Stomach smooth muscle (tissue), 2 donors: ENCODE measurements at regions not wholly inside any gene's neighbourhood (a gene's known extent, or its start where the extent isn't known, plus 50 kb on each side); places are given as distances from the start of the nearest gene placed in this dataset.

Source experiments
- H3K27ac ChIP-seq: one replicate; pipeline ENCODE4 v1.7.0; 2013; ENCODE audit warnings: mild to moderate bottlenecking, low read length, inconsistent platforms
- H3K27me3 ChIP-seq, 2 donors: one replicate each; pipeline ENCODE4 v1.7.0; 2013; ENCODE audit warnings: low read length in 2 of 2; ENCODE audit not compliant: insufficient read depth in 2 of 2, control insufficient read depth in 1 of 2
- H3K36me3 ChIP-seq, 2 donors: one replicate each; pipeline ENCODE4 v1.7.0; 2013; ENCODE audit warnings: low read length in 2 of 2; ENCODE audit not compliant: control insufficient read depth in 2 of 2, insufficient read depth in 2 of 2
- H3K4me1 ChIP-seq: one replicate; pipeline ENCODE4 v1.7.0; 2013; ENCODE audit warnings: low read length; ENCODE audit not compliant: control insufficient read depth, insufficient read depth
- H3K4me3 ChIP-seq, 2 donors: one replicate each; pipeline ENCODE4 v1.7.0; 2013; ENCODE audit warnings: low read length in 2 of 2
- H3K9ac ChIP-seq, 2 donors: one replicate each; pipeline ENCODE4 v1.7.0; 2013; ENCODE audit warnings: low read length in 2 of 2, mild to moderate bottlenecking in 1 of 2
- H3K9me3 ChIP-seq, 2 donors: one replicate each; pipeline ENCODE4 v1.7.0; 2013; ENCODE audit warnings: low read length in 2 of 2; ENCODE audit not compliant: control insufficient read depth in 2 of 2
- donor health status: healthy.
- donor health status: Pancreatic carcinoma.

GRCh38 chr12:97616946-97617345, 154.3 kb downstream of the RMST start:
- H3K4me1 ChIP-seq = no peaks in the 10 kb centered on the region
- H3K9me3 ChIP-seq = no peaks in the 10 kb centered on the region
- H3K36me3 ChIP-seq = no peaks in the 10 kb centered on the region
- H3K27ac ChIP-seq = no peak overlapping the region
- no peak overlapping the region for H3K9ac ChIP-seq
- no peaks in the 10 kb centered on the region for H3K27me3 ChIP-seq
- H3K4me3 ChIP-seq = no peak overlapping the region

DNA sequence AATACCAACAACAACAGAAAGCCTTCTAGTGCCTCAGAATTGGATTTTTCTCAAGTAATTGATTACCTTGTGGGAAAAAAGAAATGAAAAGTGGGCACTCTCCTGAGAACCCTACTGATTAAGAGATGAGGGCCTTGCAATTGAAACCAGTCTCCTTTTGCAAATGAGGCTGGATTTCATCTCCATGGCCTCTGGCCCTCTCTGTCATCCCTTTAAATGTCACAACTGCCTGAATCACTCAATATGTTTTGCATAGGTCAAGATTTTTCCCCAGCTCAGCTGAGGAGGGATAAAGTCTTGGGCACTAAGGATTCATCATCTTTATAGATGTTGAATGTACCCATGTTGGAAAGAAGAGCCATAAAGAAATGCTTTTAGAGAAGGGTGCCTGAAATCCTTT, 166.4 kb downstream of the RMST start:
- H3K9me3 ChIP-seq = no peaks in the 10 kb centered on the region
- H3K27me3 ChIP-seq = no peaks in the 10 kb centered on the region
- H3K36me3 ChIP-seq = no peaks in the 10 kb centered on the region
- H3K9ac ChIP-seq = no peak overlapping the region
- H3K4me1 ChIP-seq = no peaks in the 10 kb centered on the region
- H3K27ac ChIP-seq = no peak overlapping the region
- no peak overlapping the region for H3K4me3 ChIP-seq

DNA sequence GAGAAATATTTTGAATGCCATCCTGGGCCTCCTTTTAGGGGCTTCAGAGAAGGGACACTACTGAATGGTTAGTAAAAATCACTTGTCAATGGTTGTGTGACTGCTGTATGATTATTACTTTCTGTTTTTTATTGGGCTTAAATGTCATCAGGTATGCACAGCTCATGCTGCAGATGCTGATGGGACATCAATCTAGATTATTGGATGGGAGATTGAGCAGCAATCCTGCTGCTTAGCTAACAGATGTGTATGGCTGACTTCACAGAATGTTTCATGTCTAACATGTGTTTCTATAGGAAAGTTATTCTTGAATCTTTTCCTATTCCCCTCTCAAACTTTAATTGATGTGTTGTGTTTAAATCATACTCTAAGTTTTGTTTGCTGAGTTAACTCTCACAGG, 166.8 kb downstream of the RMST start:
- Histone ChIP-seq H3K4me1 (no peaks in the 10 kb centered on the region), H3K9me3 (no peaks in the 10 kb centered on the region), H3K36me3 (no peaks in the 10 kb centered on the region), H3K9ac (no peak overlapping the region), H3K27ac (no peak overlapping the region), H3K27me3 (no peaks in the 10 kb centered on the region), H3K4me3 (no peak overlapping the region)

- Histone ChIP-seq H3K9ac (no peak overlapping the region), H3K27me3 (no peaks in the 10 kb centered on the region), H3K4me3 (no peak overlapping the region), H3K27ac (no peak overlapping the region), H3K36me3 (no peaks in the 10 kb centered on the region), H3K4me1 (no peaks in the 10 kb centered on the region), H3K9me3 (no peaks in the 10 kb centered on the region)
Observed at GRCh38 chr12:97630356-97630755, 167.8 kb downstream of the RMST start.

- no peak overlapping the region for H3K9ac ChIP-seq
- H3K4me1 ChIP-seq = no peaks in the 10 kb centered on the region
- no peaks in the 10 kb centered on the region for H3K9me3 ChIP-seq
- H3K27me3 ChIP-seq = no peaks in the 10 kb centered on the region
- no peaks in the 10 kb centered on the region for H3K36me3 ChIP-seq
- no peak overlapping the region for H3K4me3 ChIP-seq
- no peak overlapping the region for H3K27ac ChIP-seq
Observed at GRCh38 chr12:97630875-97631274, 168.3 kb downstream of the RMST start.

DNA sequence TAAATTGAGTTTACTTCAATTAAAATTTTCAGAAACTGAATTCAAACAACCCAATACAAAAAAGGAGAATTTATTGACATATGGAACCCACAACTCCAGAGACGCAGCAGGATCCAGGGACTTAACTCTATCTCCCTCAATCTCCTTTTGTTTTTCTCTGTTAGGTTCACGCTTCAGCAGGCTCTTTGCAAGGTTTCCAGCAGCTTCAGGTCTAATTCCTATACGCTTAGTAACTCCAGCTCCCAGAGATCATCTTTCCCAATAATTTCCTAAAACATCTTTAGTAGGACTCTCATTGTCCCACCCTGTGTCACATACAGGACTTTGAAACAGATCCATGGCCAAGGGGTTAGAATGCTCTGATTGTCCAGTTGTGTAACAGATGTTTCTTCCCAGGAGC, 175.2 kb downstream of the RMST start:
- H3K27ac ChIP-seq = no peak overlapping the region
- no peak overlapping the region for H3K9ac ChIP-seq
- H3K4me3 ChIP-seq = no peak overlapping the region
- H3K4me1 ChIP-seq = no peaks in the 10 kb centered on the region
- H3K9me3 ChIP-seq = no peaks in the 10 kb centered on the region
- H3K36me3 ChIP-seq = no peaks in the 10 kb centered on the region
- no peaks in the 10 kb centered on the region for H3K27me3 ChIP-seq

GRCh38 chr12:97638739-97639138, 176.1 kb downstream of the RMST start:
- Histone ChIP-seq H3K4me1 (no peaks in the 10 kb centered on the region), H3K27me3 (no peaks in the 10 kb centered on the region), H3K27ac (no peak overlapping the region), H3K4me3 (no peak overlapping the region), H3K9me3 (no peaks in the 10 kb centered on the region), H3K36me3 (no peaks in the 10 kb centered on the region), H3K9ac (no peak overlapping the region)

GRCh38 chr12:97639702-97640101, 177.1 kb downstream of the RMST start:
- no peak overlapping the region for H3K9ac ChIP-seq
- H3K27ac ChIP-seq = no peak overlapping the region

GRCh38 chr12:97640826-97641225, 178.2 kb downstream of the RMST start:
- H3K9me3 ChIP-seq = no peaks in the 10 kb centered on the region

More at GRCh38 chr12:97639702-97640101, 177.1 kb downstream of the RMST start:
- no peaks in the 10 kb centered on the region for H3K36me3 ChIP-seq
- no peaks in the 10 kb centered on the region for H3K9me3 ChIP-seq
- H3K27me3 ChIP-seq = no peaks in the 10 kb centered on the region
- no peaks in the 10 kb centered on the region for H3K4me1 ChIP-seq
- H3K4me3 ChIP-seq = no peak overlapping the region

GRCh38 chr12:97642911-97643310, 180.3 kb downstream of the RMST start:
- H3K9me3 ChIP-seq = no peaks in the 10 kb centered on the region
- H3K27ac ChIP-seq = no peak overlapping the region
- H3K4me1 ChIP-seq = no peaks in the 10 kb centered on the region
- no peak overlapping the region for H3K4me3 ChIP-seq
- no peaks in the 10 kb centered on the region for H3K36me3 ChIP-seq
- no peak overlapping the region for H3K9ac ChIP-seq
- H3K27me3 ChIP-seq = no peaks in the 10 kb centered on the region

More at GRCh38 chr12:97640826-97641225, 178.2 kb downstream of the RMST start:
- Histone ChIP-seq H3K4me1 (no peaks in the 10 kb centered on the region), H3K27ac (no peak overlapping the region), H3K27me3 (no peaks in the 10 kb centered on the region), H3K9ac (no peak overlapping the region), H3K36me3 (no peaks in the 10 kb centered on the region), H3K4me3 (no peak overlapping the region)

DNA sequence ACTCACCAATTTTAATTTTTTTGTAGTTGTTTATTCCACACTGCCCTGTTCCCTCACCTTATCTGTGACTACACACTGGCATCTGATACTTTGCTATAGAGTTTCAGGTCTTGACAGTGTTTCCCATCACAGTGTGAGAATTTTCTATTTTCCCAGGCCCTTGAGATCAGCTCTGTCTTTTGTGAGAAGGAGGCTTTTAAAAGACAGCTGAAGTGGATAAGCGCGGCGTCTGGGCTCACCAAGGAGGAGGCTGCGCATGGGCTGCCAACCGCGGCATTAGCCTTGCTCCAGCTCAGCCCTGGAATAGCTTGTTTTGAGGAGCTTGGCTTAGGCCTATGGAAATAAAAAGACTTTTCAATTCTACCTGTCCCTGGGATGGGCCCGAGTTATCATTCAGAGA, 181.3 kb downstream of the RMST start:
- Histone ChIP-seq H3K4me1 (no peaks in the 10 kb centered on the region), H3K27me3 (no peaks in the 10 kb centered on the region), H3K4me3 (no peak overlapping the region), H3K27ac (no peak overlapping the region), H3K9ac (no peak overlapping the region), H3K36me3 (no peaks in the 10 kb centered on the region), H3K9me3 (no peaks in the 10 kb centered on the region)
